GM23338 (cell line): ENCODE measurements at regions not wholly inside any gene's neighbourhood (a gene's known extent, or its start where the extent isn't known, plus 50 kb on each side); places are given as distances from the start of the nearest gene placed in this dataset.

Source experiments
- ATAC-seq: fragments of 200-7000 bp; cut with Tn5 transposase; 3 replicates; pipeline ENCODE4 v1.9.1; 2020
- DNase-seq: peaks from one replicate; pipeline ENCODE4 v3.0.0-alpha.2; 2015; ENCODE audit warnings: low spot score
- H2AFZ ChIP-seq: fragments of 200-600 bp; sonication (generic); 2 replicates; pipeline ENCODE4 v1.8.0; 2016; ENCODE audit warnings: antibody characterized with exemption, mild to moderate bottlenecking, moderate library complexity
- H3F3A ChIP-seq: fragments of 200-600 bp; sonication (generic); replicated peaks from 2 replicates; pipeline ENCODE4 v1.8.0; 2017; ENCODE audit warnings: antibody characterized with exemption, mixed run types, low read depth
- H3K27ac ChIP-seq: fragments of 200-600 bp; sonication (generic); 2 replicates; pipeline ENCODE4 v1.6.1; 2016; ENCODE audit warnings: low read depth
- H3K27me3 ChIP-seq: fragments of 200-600 bp; sonication (generic); 2 replicates; pipeline ENCODE4 v1.8.0; 2016; ENCODE audit warnings: mild to moderate bottlenecking, mixed run types, moderate library complexity; ENCODE audit not compliant: insufficient read depth
- H3K36me3 ChIP-seq: fragments of 200-600 bp; sonication (generic); 2 replicates; pipeline ENCODE4 v1.8.0; 2016; ENCODE audit warnings: mild to moderate bottlenecking; ENCODE audit not compliant: insufficient read depth
- H3K4me1 ChIP-seq: fragments of 200-600 bp; sonication (generic); 2 replicates; pipeline ENCODE4 v1.8.0; 2016; ENCODE audit warnings: mild to moderate bottlenecking, moderate library complexity; ENCODE audit not compliant: insufficient read depth
- H3K4me2 ChIP-seq: fragments of 200-600 bp; sonication (generic); 2 replicates; pipeline ENCODE4 v1.7.1; 2017; ENCODE audit warnings: mixed run types
- H3K4me3 ChIP-seq: fragments of 200-600 bp; sonication (generic); 2 replicates; pipeline ENCODE4 v1.6.1; 2016; ENCODE audit warnings: mixed run types
- H3K79me2 ChIP-seq: fragments of 200-600 bp; sonication (generic); replicated peaks from 2 replicates; pipeline ENCODE4 v1.8.0; 2017; ENCODE audit warnings: mild to moderate bottlenecking; ENCODE audit not compliant: insufficient read depth
- H3K9me2 ChIP-seq: fragments of 200-600 bp; sonication (generic); 2 replicates; pipeline ENCODE4 v1.8.0; 2017; ENCODE audit not compliant: insufficient read depth
- H4K20me1 ChIP-seq: fragments of 200-600 bp; sonication (generic); replicated peaks from 2 replicates; pipeline ENCODE4 v1.8.0; 2017; ENCODE audit warnings: mild to moderate bottlenecking; ENCODE audit not compliant: insufficient read depth
- H3K27ac Mint-ChIP-seq: 2 replicates; pipeline ENCODE4 v1.8.0; 2020; ENCODE audit warnings: inconsistent platforms, mild to moderate bottlenecking, moderate library complexity, mixed read lengths
- H3K27me3 Mint-ChIP-seq: 3 replicates; pipeline ENCODE4 v1.8.0; 2022; ENCODE audit warnings: low read depth, mild to moderate bottlenecking, moderate library complexity, mixed read lengths, inconsistent platforms; ENCODE audit not compliant: insufficient read depth, poor library complexity
- H3K36me3 Mint-ChIP-seq: 3 replicates; pipeline ENCODE4 v1.8.0; 2021; ENCODE audit warnings: low read depth, mild to moderate bottlenecking, inconsistent platforms, moderate library complexity, mixed read lengths
- H3K4me1 Mint-ChIP-seq: 3 replicates; pipeline ENCODE4 v1.8.0; 2020; ENCODE audit warnings: mild to moderate bottlenecking, inconsistent platforms, mixed read lengths
- H3K4me3 Mint-ChIP-seq: 3 replicates; pipeline ENCODE4 v1.8.0; 2021; ENCODE audit warnings: moderate library complexity, mild to moderate bottlenecking, inconsistent platforms, mixed read lengths
- H3K9me3 Mint-ChIP-seq: 3 replicates; pipeline ENCODE4 v1.8.0; 2020; ENCODE audit warnings: moderate library complexity, mild to moderate bottlenecking, inconsistent platforms, mixed read lengths
- CREB1 ChIP-seq: fragments of 250-450 bp; sonication (Bioruptor Pico); IDR thresholded peaks from 2 replicates; pipeline ENCODE4 v1.5.0; 2020; ENCODE audit warnings: low read depth, mild to moderate bottlenecking, moderate library complexity
- CTCF ChIP-seq, 2 experiments: fragments of 200-600 bp in 1 of 2; sonication (generic) in 1 of 2; conservative IDR thresholded peaks; 2 replicates each; pipeline versions ENCODE4 v1.5.1 to v1.6.1; 2016 to 2017; ENCODE audit warnings: antibody characterized with exemption in 2 of 2, low read depth in 2 of 2, mild to moderate bottlenecking in 2 of 2, moderate library complexity in 1 of 2
- ETS1 ChIP-seq: IDR thresholded peaks from 2 replicates; pipeline ENCODE4 v1.6.1; 2016; ENCODE audit warnings: antibody characterized with exemption
- EZH2 ChIP-seq: fragments of 200-600 bp; sonication (generic); IDR thresholded peaks from one replicate; pipeline ENCODE4 v1.8.0; 2017; ENCODE audit warnings: antibody characterized with exemption, mild to moderate bottlenecking, low read depth; ENCODE audit not compliant: unreplicated experiment
- JUNB ChIP-seq: IDR thresholded peaks from one replicate; pipeline ENCODE4 v1.6.1; 2016; ENCODE audit warnings: antibody characterized with exemption; ENCODE audit not compliant: unreplicated experiment
- NANOG ChIP-seq: IDR thresholded peaks from 2 replicates; pipeline ENCODE4 v1.6.1; 2016; ENCODE audit warnings: antibody characterized with exemption, borderline replicate concordance
- POLR2AphosphoS5 ChIP-seq: IDR thresholded peaks from 2 replicates; pipeline ENCODE4 v1.6.1; 2016; ENCODE audit warnings: antibody characterized with exemption, low read depth
- STAT1 ChIP-seq: IDR thresholded peaks from one replicate; pipeline ENCODE4 v1.6.1; 2016; ENCODE audit warnings: antibody characterized with exemption; ENCODE audit not compliant: unreplicated experiment
- ZNF114 ChIP-seq: fragments of 250-450 bp; sonication (Bioruptor Pico); IDR thresholded peaks from 2 replicates; pipeline ENCODE4 v1.5.0; 2020; ENCODE audit warnings: mild to moderate bottlenecking, moderate library complexity
- ZNF331 ChIP-seq: fragments of 250-450 bp; sonication (Bioruptor Pico); IDR thresholded peaks from 2 replicates; pipeline ENCODE4 v1.5.0; 2020; ENCODE audit warnings: low read depth, mild to moderate bottlenecking, moderate library complexity
- TF ChIP-seq, protein P1 (sequence below): fragments of 250-450 bp; sonication (Bioruptor Pico); IDR thresholded peaks from 2 replicates; pipeline ENCODE4 v1.5.0; 2020; ENCODE audit warnings: mild to moderate bottlenecking, moderate library complexity
- TF ChIP-seq, protein P2 (sequence below): IDR thresholded peaks from one replicate; pipeline ENCODE4 v1.6.1; 2018; ENCODE audit warnings: antibody characterized with exemption; ENCODE audit not compliant: unreplicated experiment

- no peak overlapping the region for H3K27ac ChIP-seq
- no peak overlapping the region for H2AFZ ChIP-seq
- H3K79me2 ChIP-seq = no peaks in the 10 kb centered on the region
- no peak overlapping the region for H3K27ac Mint-ChIP-seq
- peaks cover 15% of the 10 kb centered on the region for H3K27me3 ChIP-seq
- H3K27me3 Mint-ChIP-seq = peaks cover 29% of the 10 kb centered on the region
- no peak overlapping the region for H3K4me2 ChIP-seq
- no peaks in the 10 kb centered on the region for H4K20me1 ChIP-seq
- ATAC-seq = no peak
- peaks cover 3% of the 10 kb centered on the region; the same call in 2 of the 3 replicates for H3K9me3 Mint-ChIP-seq
- no peak for DNase-seq
- no peaks in the 10 kb centered on the region; the same call in 2 of the 3 replicates for H3K36me3 Mint-ChIP-seq
- H3K4me1 ChIP-seq = peaks cover 4% of the 10 kb centered on the region; the same call in 1 of the 2 replicates
- no peaks in the 10 kb centered on the region for H3F3A ChIP-seq
- H3K9me2 ChIP-seq = peaks cover 5% of the 10 kb centered on the region; the same call in 1 of the 2 replicates
- no peak overlapping the region for H3K4me3 Mint-ChIP-seq
- no peak overlapping the region for H3K4me3 ChIP-seq
- no peaks in the 10 kb centered on the region for H3K36me3 ChIP-seq
- TF ChIP-seq CREB1 (CRISPR knock-in tag) (no peak), NANOG (no peak), EZH2 (no peak), JUNB (no peak), CTCF (conservative IDR thresholded peaks at IDR 0.05; ENCODE audit: low read depth in 2 of 2) (no peak), ZNF331 (CRISPR knock-in tag) (no peak), ETS1 (no peak), POLR2AphosphoS5 (no peak), STAT1 (no peak), ZNF114 (CRISPR knock-in tag) (no peak)
- TF ChIP-seq, protein P1, sequence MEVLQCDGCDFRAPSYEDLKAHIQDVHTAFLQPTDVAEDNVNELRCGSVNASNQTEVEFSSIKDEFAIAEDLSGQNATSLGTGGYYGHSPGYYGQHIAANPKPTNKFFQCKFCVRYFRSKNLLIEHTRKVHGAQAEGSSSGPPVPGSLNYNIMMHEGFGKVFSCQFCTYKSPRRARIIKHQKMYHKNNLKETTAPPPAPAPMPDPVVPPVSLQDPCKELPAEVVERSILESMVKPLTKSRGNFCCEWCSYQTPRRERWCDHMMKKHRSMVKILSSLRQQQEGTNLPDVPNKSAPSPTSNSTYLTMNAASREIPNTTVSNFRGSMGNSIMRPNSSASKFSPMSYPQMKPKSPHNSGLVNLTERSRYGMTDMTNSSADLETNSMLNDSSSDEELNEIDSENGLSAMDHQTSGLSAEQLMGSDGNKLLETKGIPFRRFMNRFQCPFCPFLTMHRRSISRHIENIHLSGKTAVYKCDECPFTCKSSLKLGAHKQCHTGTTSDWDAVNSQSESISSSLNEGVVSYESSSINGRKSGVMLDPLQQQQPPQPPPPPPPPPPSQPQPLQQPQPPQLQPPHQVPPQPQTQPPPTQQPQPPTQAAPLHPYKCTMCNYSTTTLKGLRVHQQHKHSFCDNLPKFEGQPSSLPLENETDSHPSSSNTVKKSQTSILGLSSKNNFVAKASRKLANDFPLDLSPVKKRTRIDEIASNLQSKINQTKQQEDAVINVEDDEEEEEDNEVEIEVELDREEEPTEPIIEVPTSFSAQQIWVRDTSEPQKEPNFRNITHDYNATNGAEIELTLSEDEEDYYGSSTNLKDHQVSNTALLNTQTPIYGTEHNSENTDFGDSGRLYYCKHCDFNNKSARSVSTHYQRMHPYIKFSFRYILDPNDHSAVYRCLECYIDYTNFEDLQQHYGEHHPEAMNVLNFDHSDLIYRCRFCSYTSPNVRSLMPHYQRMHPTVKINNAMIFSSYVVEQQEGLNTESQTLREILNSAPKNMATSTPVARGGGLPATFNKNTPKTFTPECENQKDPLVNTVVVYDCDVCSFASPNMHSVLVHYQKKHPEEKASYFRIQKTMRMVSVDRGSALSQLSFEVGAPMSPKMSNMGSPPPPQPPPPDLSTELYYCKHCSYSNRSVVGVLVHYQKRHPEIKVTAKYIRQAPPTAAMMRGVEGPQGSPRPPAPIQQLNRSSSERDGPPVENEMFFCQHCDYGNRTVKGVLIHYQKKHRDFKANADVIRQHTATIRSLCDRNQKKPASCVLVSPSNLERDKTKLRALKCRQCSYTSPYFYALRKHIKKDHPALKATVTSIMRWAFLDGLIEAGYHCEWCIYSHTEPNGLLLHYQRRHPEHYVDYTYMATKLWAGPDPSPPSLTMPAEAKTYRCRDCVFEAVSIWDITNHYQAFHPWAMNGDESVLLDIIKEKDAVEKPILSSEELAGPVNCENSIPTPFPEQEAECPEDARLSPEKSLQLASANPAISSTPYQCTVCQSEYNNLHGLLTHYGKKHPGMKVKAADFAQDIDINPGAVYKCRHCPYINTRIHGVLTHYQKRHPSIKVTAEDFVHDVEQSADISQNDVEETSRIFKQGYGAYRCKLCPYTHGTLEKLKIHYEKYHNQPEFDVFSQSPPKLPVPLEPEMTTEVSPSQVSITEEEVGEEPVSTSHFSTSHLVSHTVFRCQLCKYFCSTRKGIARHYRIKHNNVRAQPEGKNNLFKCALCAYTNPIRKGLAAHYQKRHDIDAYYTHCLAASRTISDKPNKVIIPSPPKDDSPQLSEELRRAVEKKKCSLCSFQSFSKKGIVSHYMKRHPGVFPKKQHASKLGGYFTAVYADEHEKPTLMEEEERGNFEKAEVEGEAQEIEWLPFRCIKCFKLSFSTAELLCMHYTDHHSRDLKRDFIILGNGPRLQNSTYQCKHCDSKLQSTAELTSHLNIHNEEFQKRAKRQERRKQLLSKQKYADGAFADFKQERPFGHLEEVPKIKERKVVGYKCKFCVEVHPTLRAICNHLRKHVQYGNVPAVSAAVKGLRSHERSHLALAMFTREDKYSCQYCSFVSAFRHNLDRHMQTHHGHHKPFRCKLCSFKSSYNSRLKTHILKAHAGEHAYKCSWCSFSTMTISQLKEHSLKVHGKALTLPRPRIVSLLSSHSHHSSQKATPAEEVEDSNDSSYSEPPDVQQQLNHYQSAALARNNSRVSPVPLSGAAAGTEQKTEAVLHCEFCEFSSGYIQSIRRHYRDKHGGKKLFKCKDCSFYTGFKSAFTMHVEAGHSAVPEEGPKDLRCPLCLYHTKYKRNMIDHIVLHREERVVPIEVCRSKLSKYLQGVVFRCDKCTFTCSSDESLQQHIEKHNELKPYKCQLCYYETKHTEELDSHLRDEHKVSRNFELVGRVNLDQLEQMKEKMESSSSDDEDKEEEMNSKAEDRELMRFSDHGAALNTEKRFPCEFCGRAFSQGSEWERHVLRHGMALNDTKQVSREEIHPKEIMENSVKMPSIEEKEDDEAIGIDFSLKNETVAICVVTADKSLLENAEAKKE = no peak
- TF ChIP-seq, protein P2, sequence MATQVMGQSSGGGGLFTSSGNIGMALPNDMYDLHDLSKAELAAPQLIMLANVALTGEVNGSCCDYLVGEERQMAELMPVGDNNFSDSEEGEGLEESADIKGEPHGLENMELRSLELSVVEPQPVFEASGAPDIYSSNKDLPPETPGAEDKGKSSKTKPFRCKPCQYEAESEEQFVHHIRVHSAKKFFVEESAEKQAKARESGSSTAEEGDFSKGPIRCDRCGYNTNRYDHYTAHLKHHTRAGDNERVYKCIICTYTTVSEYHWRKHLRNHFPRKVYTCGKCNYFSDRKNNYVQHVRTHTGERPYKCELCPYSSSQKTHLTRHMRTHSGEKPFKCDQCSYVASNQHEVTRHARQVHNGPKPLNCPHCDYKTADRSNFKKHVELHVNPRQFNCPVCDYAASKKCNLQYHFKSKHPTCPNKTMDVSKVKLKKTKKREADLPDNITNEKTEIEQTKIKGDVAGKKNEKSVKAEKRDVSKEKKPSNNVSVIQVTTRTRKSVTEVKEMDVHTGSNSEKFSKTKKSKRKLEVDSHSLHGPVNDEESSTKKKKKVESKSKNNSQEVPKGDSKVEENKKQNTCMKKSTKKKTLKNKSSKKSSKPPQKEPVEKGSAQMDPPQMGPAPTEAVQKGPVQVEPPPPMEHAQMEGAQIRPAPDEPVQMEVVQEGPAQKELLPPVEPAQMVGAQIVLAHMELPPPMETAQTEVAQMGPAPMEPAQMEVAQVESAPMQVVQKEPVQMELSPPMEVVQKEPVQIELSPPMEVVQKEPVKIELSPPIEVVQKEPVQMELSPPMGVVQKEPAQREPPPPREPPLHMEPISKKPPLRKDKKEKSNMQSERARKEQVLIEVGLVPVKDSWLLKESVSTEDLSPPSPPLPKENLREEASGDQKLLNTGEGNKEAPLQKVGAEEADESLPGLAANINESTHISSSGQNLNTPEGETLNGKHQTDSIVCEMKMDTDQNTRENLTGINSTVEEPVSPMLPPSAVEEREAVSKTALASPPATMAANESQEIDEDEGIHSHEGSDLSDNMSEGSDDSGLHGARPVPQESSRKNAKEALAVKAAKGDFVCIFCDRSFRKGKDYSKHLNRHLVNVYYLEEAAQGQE = no peak
- peaks cover 6% of the 10 kb centered on the region for H3K4me1 Mint-ChIP-seq
These were observed 136.5 kb downstream of the MRPL36 start for GRCh38 chr5:1663186-1663585.
